ENCODE measurements at regions not wholly inside any gene's neighbourhood (a gene's known extent, or its start where the extent isn't known, plus 50 kb on each side); places are given as distances from the start of the nearest gene placed in this dataset.

GRCh38 chr21:31455506-31455905, 111.4 kb upstream of the TIAM1 start:
- peaks cover 1% of the 10 kb centered on the region for H3K36me3 Mint-ChIP-seq (ENCODE audit: low read depth, unreplicated experiment)
- Histone ChIP-seq H3K9me3 (ENCODE audit: insufficient read depth, low read depth, low read length) (no peaks in the 10 kb centered on the region), H3K27me3 (ENCODE audit: insufficient read depth, low read length) (no peaks in the 10 kb centered on the region), H3K4me1 (ENCODE audit: insufficient read depth, low read length) (no peaks in the 10 kb centered on the region), H3K27ac (ENCODE audit: low read depth, low read length) (no peak overlapping the region), H2AFZ (ENCODE audit: low read depth, low read length) (no peak overlapping the region), H3K79me2 (ENCODE audit: insufficient read depth, low read length) (no peaks in the 10 kb centered on the region), H3K4me3 (ENCODE audit: insufficient read depth, low read depth, low read length) (no peak overlapping the region), H3K4me2 (ENCODE audit: low read length) (no peak overlapping the region), H3K9ac (ENCODE audit: low read length) (no peak overlapping the region), H3K36me3 (ENCODE audit: insufficient read depth, low read length) (no peaks in the 10 kb centered on the region), H4K20me1 (ENCODE audit: insufficient read depth, low read length) (no peaks in the 10 kb centered on the region)
- FAIRE-seq: no peak
- TF ChIP-seq EZH2 (IDR thresholded peaks at IDR 0.05; ENCODE audit: insufficient read depth, low read length) (no peak), CTCF (IDR thresholded peaks at IDR 0.05; ENCODE audit: insufficient read depth, low read depth, low read length) (no peak)
- no peak for DNase-seq (ENCODE audit: low read depth)
- H3K4me1 Mint-ChIP-seq (ENCODE audit: low read depth, unreplicated experiment): no peaks in the 10 kb centered on the region
- H3K27me3 Mint-ChIP-seq (ENCODE audit: low read depth, unreplicated experiment): no peaks in the 10 kb centered on the region
- no peaks in the 10 kb centered on the region for H3K9me3 Mint-ChIP-seq (ENCODE audit: unreplicated experiment)
- no peak overlapping the region for H3K4me3 Mint-ChIP-seq (ENCODE audit: unreplicated experiment)
- no peak overlapping the region for H3K27ac Mint-ChIP-seq (ENCODE audit: unreplicated experiment)

GRCh38 chr21:31450980-31451379, 106.9 kb upstream of the TIAM1 start:
- H3K27ac Mint-ChIP-seq (ENCODE audit: unreplicated experiment): no peak overlapping the region
- Histone ChIP-seq H3K27me3 (ENCODE audit: insufficient read depth, low read length) (no peaks in the 10 kb centered on the region), H2AFZ (ENCODE audit: low read depth, low read length) (no peak overlapping the region), H3K4me1 (ENCODE audit: insufficient read depth, low read length) (no peaks in the 10 kb centered on the region), H3K4me3 (ENCODE audit: insufficient read depth, low read depth, low read length) (no peak overlapping the region), H3K36me3 (ENCODE audit: insufficient read depth, low read length) (no peaks in the 10 kb centered on the region), H3K4me2 (ENCODE audit: low read length) (no peak overlapping the region), H4K20me1 (ENCODE audit: insufficient read depth, low read length) (no peaks in the 10 kb centered on the region), H3K9me3 (ENCODE audit: insufficient read depth, low read depth, low read length) (no peaks in the 10 kb centered on the region), H3K27ac (ENCODE audit: low read depth, low read length) (no peak overlapping the region), H3K9ac (ENCODE audit: low read length) (no peak overlapping the region), H3K79me2 (ENCODE audit: insufficient read depth, low read length) (no peaks in the 10 kb centered on the region)
- H3K9me3 Mint-ChIP-seq (ENCODE audit: unreplicated experiment): no peaks in the 10 kb centered on the region
- H3K36me3 Mint-ChIP-seq (ENCODE audit: low read depth, unreplicated experiment): no peaks in the 10 kb centered on the region
- TF ChIP-seq EZH2 (IDR thresholded peaks at IDR 0.05; ENCODE audit: insufficient read depth, low read length): no peak
- H3K4me3 Mint-ChIP-seq (ENCODE audit: unreplicated experiment): no peak overlapping the region
- FAIRE-seq (no peak), DNase-seq (ENCODE audit: low read depth) (no peak)
- peaks cover 13% of the 10 kb centered on the region for H3K4me1 Mint-ChIP-seq (ENCODE audit: low read depth, unreplicated experiment)
- no peaks in the 10 kb centered on the region for H3K27me3 Mint-ChIP-seq (ENCODE audit: low read depth, unreplicated experiment)

GRCh38 chr21:31449921-31450535, 106.0 kb upstream of the TIAM1 start:
- Histone ChIP-seq H3K27ac (ENCODE audit: low read depth, low read length) (no peak overlapping the region), H3K4me3 (ENCODE audit: insufficient read depth, low read depth, low read length) (no peak overlapping the region), H3K4me1 (ENCODE audit: insufficient read depth, low read length) (no peaks in the 10 kb centered on the region), H3K79me2 (ENCODE audit: insufficient read depth, low read length) (no peaks in the 10 kb centered on the region), H2AFZ (ENCODE audit: low read depth, low read length) (no peak overlapping the region), H3K9me3 (ENCODE audit: insufficient read depth, low read depth, low read length) (no peaks in the 10 kb centered on the region), H3K9ac (ENCODE audit: low read length) (no peak overlapping the region), H4K20me1 (ENCODE audit: insufficient read depth, low read length) (no peaks in the 10 kb centered on the region), H3K27me3 (ENCODE audit: insufficient read depth, low read length) (no peaks in the 10 kb centered on the region), H3K4me2 (ENCODE audit: low read length) (no peak overlapping the region), H3K36me3 (ENCODE audit: insufficient read depth, low read length) (no peaks in the 10 kb centered on the region)
- Mint-ChIP-seq H3K4me1 (ENCODE audit: low read depth, unreplicated experiment) (peaks cover 13% of the 10 kb centered on the region), H3K9me3 (ENCODE audit: unreplicated experiment) (no peaks in the 10 kb centered on the region), H3K27ac (ENCODE audit: unreplicated experiment) (no peak overlapping the region), H3K27me3 (ENCODE audit: low read depth, unreplicated experiment) (no peaks in the 10 kb centered on the region), H3K36me3 (ENCODE audit: low read depth, unreplicated experiment) (no peaks in the 10 kb centered on the region), H3K4me3 (ENCODE audit: unreplicated experiment) (no peak overlapping the region)
- TF ChIP-seq EZH2 (IDR thresholded peaks at IDR 0.05; ENCODE audit: insufficient read depth, low read length) (no peak), CTCF (IDR thresholded peaks at IDR 0.05; ENCODE audit: insufficient read depth, low read depth, low read length) (no peak)
- DNase-seq (ENCODE audit: low read depth) (no peak), FAIRE-seq (no peak)

Measured in astrocyte (in vitro differentiated cells and primary cell).